Mesenchymal stem cell (in vitro differentiated cells and primary cell): ENCODE measurements at regions not wholly inside any gene's neighbourhood (a gene's known extent, or its start where the extent isn't known, plus 50 kb on each side); places are given as distances from the start of the nearest gene placed in this dataset.
A peak's percentile ranks its signal among the peaks of the same experiment; 100 is the strongest.

Source experiments
- DNase-seq: peaks from one replicate; pipeline ENCODE4 v3.0.0-alpha.2; 2013
- H2AFZ ChIP-seq: one replicate; pipeline ENCODE4 v1.6.1; 2013; ENCODE audit warnings: low read depth, mild to moderate bottlenecking, control low read depth, inconsistent platforms, low read length, moderate library complexity
- H2AK5ac ChIP-seq: 2 replicates; pipeline ENCODE4 v1.6.1; 2013; ENCODE audit warnings: low read length, moderate library complexity, mild to moderate bottlenecking, inconsistent platforms; ENCODE audit not compliant: severe bottlenecking
- H2BK120ac ChIP-seq: one replicate; pipeline ENCODE4 v1.6.1; 2013; ENCODE audit warnings: low read depth, mild to moderate bottlenecking, inconsistent platforms, low read length, moderate library complexity
- H2BK12ac ChIP-seq, 2 experiments: one replicate each; pipeline ENCODE4 v1.6.1; 2013; ENCODE audit warnings: inconsistent platforms in 2 of 2, low read length in 2 of 2, mild to moderate bottlenecking in 2 of 2, moderate library complexity in 2 of 2, control low read depth in 1 of 2
- H2BK15ac ChIP-seq: one replicate; pipeline ENCODE4 v1.6.1; 2013; ENCODE audit warnings: mild to moderate bottlenecking, low read depth, inconsistent platforms; ENCODE audit not compliant: poor library complexity, severe bottlenecking
- H2BK5ac ChIP-seq: 2 replicates; pipeline ENCODE4 v1.6.1; 2013; ENCODE audit warnings: low read depth, mild to moderate bottlenecking, low read length, control low read depth, inconsistent platforms; ENCODE audit not compliant: poor library complexity, severe bottlenecking
- H3K14ac ChIP-seq, 2 experiments: one replicate each; pipeline ENCODE4 v1.6.1; 2013; ENCODE audit warnings: inconsistent platforms in 2 of 2, low read length in 2 of 2, control low read depth in 1 of 2, mild to moderate bottlenecking in 1 of 2, moderate library complexity in 1 of 2
- H3K18ac ChIP-seq, 2 experiments: one replicate each; pipeline ENCODE4 v1.6.1; 2013; ENCODE audit warnings: inconsistent platforms in 2 of 2, low read length in 2 of 2, control low read depth in 1 of 2, low read depth in 1 of 2, mild to moderate bottlenecking in 1 of 2
- H3K23ac ChIP-seq, 2 experiments: one replicate each; pipeline ENCODE4 v1.6.1; 2013; ENCODE audit warnings: inconsistent platforms in 2 of 2, low read length in 2 of 2, mild to moderate bottlenecking in 2 of 2, moderate library complexity in 2 of 2, control low read depth in 1 of 2
- H3K27ac ChIP-seq: 2 replicates; pipeline ENCODE4 v1.5.1; 2013; ENCODE audit warnings: mild to moderate bottlenecking, moderate library complexity, low read length, control low read depth, inconsistent platforms; ENCODE audit not compliant: poor library complexity, severe bottlenecking
- H3K27me3 ChIP-seq, 2 experiments: 2 replicates each; pipeline versions ENCODE4 v1.6.1 to v1.7.0; 2013; ENCODE audit warnings: low read length in 2 of 2, mild to moderate bottlenecking in 2 of 2, moderate library complexity in 2 of 2, control low read depth in 1 of 2, inconsistent platforms in 1 of 2; ENCODE audit not compliant: control insufficient read depth in 1 of 2, insufficient read depth in 1 of 2
- H3K36me3 ChIP-seq, 2 experiments: 2 replicates each; pipeline versions ENCODE4 v1.6.1 to v1.7.0; 2013; ENCODE audit warnings: low read length in 2 of 2, control low read depth in 1 of 2, inconsistent platforms in 1 of 2, low read depth in 1 of 2, mild to moderate bottlenecking in 1 of 2; ENCODE audit not compliant: insufficient read depth in 2 of 2, control insufficient read depth in 1 of 2
- H3K4ac ChIP-seq, 2 experiments: one replicate each; pipeline ENCODE4 v1.6.1; 2013; ENCODE audit warnings: inconsistent platforms in 2 of 2, low read length in 2 of 2, mild to moderate bottlenecking in 2 of 2, moderate library complexity in 2 of 2, control low read depth in 1 of 2, low read depth in 1 of 2
- H3K4me1 ChIP-seq: 2 replicates; pipeline ENCODE4 v1.6.1; 2013; ENCODE audit warnings: low read depth, low read length, control low read depth; ENCODE audit not compliant: control insufficient read depth, insufficient read depth
- H3K4me2 ChIP-seq: 2 replicates; pipeline ENCODE4 v1.6.1; 2013; ENCODE audit warnings: low read length, mild to moderate bottlenecking, inconsistent platforms; ENCODE audit not compliant: poor library complexity, severe bottlenecking
- H3K4me3 ChIP-seq, 2 experiments: 2 replicates each; pipeline versions ENCODE4 v1.5.1 to v1.7.0; 2013; ENCODE audit warnings: low read length in 2 of 2, mild to moderate bottlenecking in 2 of 2, control low read depth in 1 of 2, low read depth in 1 of 2; ENCODE audit not compliant: insufficient read depth in 1 of 2
- H3K79me1 ChIP-seq: replicated peaks from 2 replicates; pipeline ENCODE4 v1.6.1; 2013; ENCODE audit warnings: mild to moderate bottlenecking, control low read depth, low read length, inconsistent platforms; ENCODE audit not compliant: poor library complexity, severe bottlenecking
- H3K9ac ChIP-seq: 2 replicates; pipeline ENCODE4 v1.7.0; 2013; ENCODE audit warnings: mild to moderate bottlenecking, low read length, moderate library complexity
- H3K9me3 ChIP-seq: 2 replicates; pipeline ENCODE4 v1.7.0; 2013; ENCODE audit warnings: mild to moderate bottlenecking, low read length; ENCODE audit not compliant: control insufficient read depth
- H4K8ac ChIP-seq: one replicate; pipeline ENCODE4 v1.6.1; 2013; ENCODE audit warnings: inconsistent platforms, mild to moderate bottlenecking, low read length, moderate library complexity
- H4K91ac ChIP-seq: one replicate; pipeline ENCODE4 v1.6.1; 2013; ENCODE audit warnings: mild to moderate bottlenecking, low read length, inconsistent platforms
- WGBS: methylation state at CpG from one replicate; pipeline ENCODE4 v1.1.7; 2013; ENCODE audit warnings: mixed read lengths; 5-methylcytosine and 5-hydroxymethylcytosine counted together

GRCh38 chr5:4222821-4223220, 627.2 kb downstream of the IRX1 start:
- no peak overlapping the region for H3K14ac ChIP-seq
- H3K27me3 ChIP-seq: no peaks in the 10 kb centered on the region
- H2BK120ac ChIP-seq: no peak overlapping the region
- WGBS: 76% methylated on average over 15 of the region's 15 CpGs
- no peak overlapping the region for H4K91ac ChIP-seq
- H3K79me1 ChIP-seq: no peaks in the 10 kb centered on the region
- H3K27ac ChIP-seq: no peak overlapping the region
- no peak overlapping the region for H2BK5ac ChIP-seq
- no peaks in the 10 kb centered on the region for H3K36me3 ChIP-seq
- H2AFZ ChIP-seq: no peak overlapping the region
- H4K8ac ChIP-seq: no peak overlapping the region
- peaks cover 10% of the 10 kb centered on the region for H3K9me3 ChIP-seq
- no peak overlapping the region for H3K4ac ChIP-seq
- no peak for DNase-seq
- H3K4me3 ChIP-seq: peak overlapping the region in 1 of 2 experiments; percentile 26
- H2AK5ac ChIP-seq: no peak overlapping the region
- H3K9ac ChIP-seq: no peak overlapping the region
- H2BK15ac ChIP-seq: no peak overlapping the region
- no peak overlapping the region for H3K23ac ChIP-seq
- H3K4me2 ChIP-seq: no peak overlapping the region
- H3K4me1 ChIP-seq: no peaks in the 10 kb centered on the region
- H3K18ac ChIP-seq: no peak overlapping the region
- no peak overlapping the region for H2BK12ac ChIP-seq

DNA sequence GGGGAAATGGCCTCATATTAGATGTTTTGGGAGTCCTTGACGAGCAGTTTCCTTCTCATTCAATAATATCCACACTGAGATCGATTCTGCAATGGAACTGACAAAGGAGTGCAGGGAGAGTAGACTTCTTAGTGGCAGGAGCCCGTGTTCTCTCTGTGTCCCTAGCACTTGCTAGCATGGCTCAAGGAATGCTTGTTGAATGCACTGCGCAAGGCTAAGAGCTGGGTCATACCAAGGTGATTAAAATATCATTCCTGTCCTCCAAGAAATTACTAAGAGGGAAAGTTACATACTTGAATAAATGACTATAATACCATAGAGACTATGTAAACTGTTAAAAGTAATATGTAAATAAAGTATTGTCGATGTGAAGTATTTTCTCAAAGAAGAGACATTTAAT, 630.1 kb downstream of the IRX1 start:
- no peak overlapping the region for H2BK5ac ChIP-seq
- peaks cover 5% of the 10 kb centered on the region for H3K9me3 ChIP-seq
- H2AK5ac ChIP-seq: no peak overlapping the region
- no peak overlapping the region for H4K91ac ChIP-seq
- no peak overlapping the region for H2AFZ ChIP-seq
- no peak overlapping the region for H3K27ac ChIP-seq
- no peak overlapping the region for H3K9ac ChIP-seq
- DNase-seq: no peak
- H2BK120ac ChIP-seq: no peak overlapping the region
- H3K79me1 ChIP-seq: no peaks in the 10 kb centered on the region
- H3K36me3 ChIP-seq: no peaks in the 10 kb centered on the region
- H2BK12ac ChIP-seq: no peak overlapping the region
- H3K4me1 ChIP-seq: no peaks in the 10 kb centered on the region
- H3K4me3 ChIP-seq: no peak overlapping the region
- H3K4ac ChIP-seq: no peak overlapping the region
- no peak overlapping the region for H3K4me2 ChIP-seq
- no peak overlapping the region for H3K18ac ChIP-seq
- H3K14ac ChIP-seq: no peak overlapping the region
- no peak overlapping the region for H3K23ac ChIP-seq
- H3K27me3 ChIP-seq: no peaks in the 10 kb centered on the region
- H2BK15ac ChIP-seq: no peak overlapping the region
- H4K8ac ChIP-seq: no peak overlapping the region
- 54% methylated on average over 2 of the region's 5 CpGs for WGBS

DNA sequence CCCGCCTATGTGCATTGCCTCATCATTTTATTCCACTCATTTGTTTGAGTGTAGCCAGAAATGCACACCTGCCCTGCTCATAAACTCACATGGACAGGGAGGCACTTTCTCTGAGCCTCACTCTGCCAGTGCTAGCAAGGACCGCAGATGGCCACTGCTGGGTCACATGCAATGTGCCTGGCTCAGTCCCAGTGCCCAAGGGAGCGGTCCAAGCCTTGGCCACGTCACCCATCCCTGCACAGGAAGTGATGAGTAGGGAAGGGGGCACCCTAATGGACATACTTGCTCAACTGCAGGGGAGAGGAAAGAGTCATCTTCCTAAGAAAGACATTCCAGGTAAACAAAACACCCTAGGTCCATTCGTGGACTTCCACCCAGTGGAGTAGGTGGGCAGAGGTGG, 630.9 kb downstream of the IRX1 start:
- Histone ChIP-seq H2BK12ac (no peak overlapping the region), H3K9me3 (peaks cover 5% of the 10 kb centered on the region), H2AK5ac (no peak overlapping the region), H2BK120ac (no peak overlapping the region), H3K27ac (no peak overlapping the region), H3K18ac (no peak overlapping the region), H3K4me3 (no peak overlapping the region), H3K79me1 (no peaks in the 10 kb centered on the region), H3K9ac (no peak overlapping the region), H3K4me1 (no peaks in the 10 kb centered on the region), H4K8ac (no peak overlapping the region), H3K14ac (no peak overlapping the region), H3K4ac (no peak overlapping the region), H3K4me2 (no peak overlapping the region), H2BK15ac (no peak overlapping the region), H3K27me3 (no peaks in the 10 kb centered on the region), H3K36me3 (no peaks in the 10 kb centered on the region), H4K91ac (no peak overlapping the region), H2AFZ (no peak overlapping the region), H3K23ac (no peak overlapping the region), H2BK5ac (no peak overlapping the region)
- DNase-seq: no peak
- WGBS: 72% methylated on average over 5 of the region's 5 CpGs

- H3K23ac ChIP-seq: no peak overlapping the region
Measured at GRCh38 chr5:4228708-4229107, 633.1 kb downstream of the IRX1 start.

More at GRCh38 chr5:4228708-4229107, 633.1 kb downstream of the IRX1 start:
- H3K9ac ChIP-seq: no peak overlapping the region
- H3K4ac ChIP-seq: no peak overlapping the region
- no peaks in the 10 kb centered on the region for H3K27me3 ChIP-seq
- H3K18ac ChIP-seq: no peak overlapping the region
- no peak for DNase-seq
- no peaks in the 10 kb centered on the region for H3K4me1 ChIP-seq
- no peak overlapping the region for H2BK15ac ChIP-seq
- H3K14ac ChIP-seq: no peak overlapping the region
- H3K4me3 ChIP-seq: no peak overlapping the region
- H2BK5ac ChIP-seq: no peak overlapping the region
- no peak overlapping the region for H2BK12ac ChIP-seq
- peaks cover 7% of the 10 kb centered on the region for H3K9me3 ChIP-seq
- WGBS: 71% methylated on average over 6 of the region's 6 CpGs
- H2AK5ac ChIP-seq: no peak overlapping the region
- no peak overlapping the region for H2BK120ac ChIP-seq
- no peak overlapping the region for H2AFZ ChIP-seq
- no peaks in the 10 kb centered on the region for H3K36me3 ChIP-seq
- no peak overlapping the region for H4K8ac ChIP-seq
- H3K79me1 ChIP-seq: no peaks in the 10 kb centered on the region
- H3K27ac ChIP-seq: no peak overlapping the region
- no peak overlapping the region for H3K4me2 ChIP-seq
- H4K91ac ChIP-seq: no peak overlapping the region
